GM21576 (cell line): ENCODE measurements at regions not wholly inside any gene's neighbourhood (a gene's known extent, or its start where the extent isn't known, plus 50 kb on each side); places are given as distances from the start of the nearest gene placed in this dataset.
"Not testable (repeated sequence)": the region's sequence is repeated elsewhere in the genome, so short reads cannot be mapped to it uniquely, and the experiment has no call there.

ENCODE experiments used
- ATAC-seq: cut with Tn5 transposase; IDR thresholded peaks from one replicate; pipeline ENCODE4 v1.9.1; 2021; ENCODE audit warnings: mild to moderate bottlenecking, moderate library complexity; ENCODE audit not compliant: unreplicated experiment

DNA sequence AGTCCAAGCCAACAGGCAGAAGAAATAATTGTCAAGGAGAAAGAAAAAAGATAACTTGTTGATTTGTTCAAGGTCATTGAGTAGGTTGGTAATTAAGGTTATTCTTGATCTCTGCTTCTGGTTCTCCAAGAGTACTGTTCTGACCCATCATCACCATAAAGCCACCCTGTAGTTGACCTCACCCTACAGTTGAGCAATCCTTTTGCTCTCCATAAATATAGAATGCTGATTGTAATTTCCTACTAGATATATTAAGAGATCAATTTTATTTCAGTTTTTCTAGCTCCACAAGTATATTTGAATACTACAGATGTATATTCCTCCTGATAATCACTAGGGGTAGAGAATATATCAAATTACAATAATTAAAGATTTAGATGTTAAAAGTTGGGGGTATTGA lies 350.5 kb upstream of the PDE3A start:
- ATAC-seq, result no peak

DNA sequence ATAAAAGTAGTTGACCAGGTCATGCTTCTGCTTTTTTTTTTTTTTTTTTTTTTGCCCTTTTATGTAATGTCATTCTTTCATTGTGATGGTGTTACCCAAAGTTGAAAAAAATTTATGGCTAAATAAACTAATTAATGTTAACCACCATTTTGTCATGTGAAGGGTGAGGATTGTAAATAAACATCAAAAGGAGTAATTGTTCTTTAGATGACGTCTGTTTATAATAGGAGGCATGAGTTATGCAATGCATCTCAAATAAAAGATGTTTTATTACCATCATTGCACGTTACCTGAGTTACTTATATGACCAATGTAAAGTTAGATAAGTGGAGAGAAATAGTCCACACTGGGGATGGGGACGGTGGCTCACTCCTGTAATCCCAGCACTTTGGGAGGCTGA lies 349.9 kb upstream of the PDE3A start:
- ATAC-seq, result no peak

DNA sequence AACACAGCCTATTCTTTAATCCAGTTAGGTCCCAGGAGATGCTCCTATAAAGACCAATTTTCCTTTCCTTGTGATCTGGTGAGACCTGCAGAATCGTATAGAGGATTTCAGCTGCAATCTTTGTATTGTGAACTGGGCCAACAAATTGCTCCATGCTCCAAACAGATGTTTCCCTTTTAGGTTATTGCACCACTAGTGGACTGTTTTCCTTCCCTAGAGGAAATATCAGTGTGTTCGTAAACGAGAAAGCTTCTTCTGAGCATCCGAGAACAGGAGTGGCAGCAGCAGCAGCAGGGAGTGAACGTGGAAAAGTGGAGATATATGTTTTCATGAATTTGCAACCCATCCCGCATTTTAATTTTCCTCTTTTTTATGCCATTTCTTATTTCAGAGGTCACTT lies 344.1 kb upstream of the PDE3A start:
- ATAC-seq, result no peak

DNA sequence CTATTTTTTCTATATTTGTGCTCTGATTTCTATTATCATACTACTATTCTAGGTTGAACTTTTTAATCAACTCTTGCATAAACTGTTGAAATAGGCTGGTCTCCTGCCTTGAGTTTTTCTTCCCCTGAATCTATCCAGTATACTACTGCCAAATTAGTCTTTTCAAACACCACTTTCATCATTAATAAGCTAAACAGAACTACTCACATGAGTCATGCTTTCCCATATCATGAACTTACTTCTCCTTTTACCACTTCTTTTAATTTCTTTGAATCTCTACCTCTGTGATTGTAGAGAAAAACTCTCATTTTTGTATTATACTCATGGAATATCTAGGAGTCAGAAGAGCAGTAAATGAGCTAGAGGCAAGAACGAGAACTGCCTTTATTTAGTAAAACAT lies 340.3 kb upstream of the PDE3A start:
- ATAC-seq, result no peak

DNA sequence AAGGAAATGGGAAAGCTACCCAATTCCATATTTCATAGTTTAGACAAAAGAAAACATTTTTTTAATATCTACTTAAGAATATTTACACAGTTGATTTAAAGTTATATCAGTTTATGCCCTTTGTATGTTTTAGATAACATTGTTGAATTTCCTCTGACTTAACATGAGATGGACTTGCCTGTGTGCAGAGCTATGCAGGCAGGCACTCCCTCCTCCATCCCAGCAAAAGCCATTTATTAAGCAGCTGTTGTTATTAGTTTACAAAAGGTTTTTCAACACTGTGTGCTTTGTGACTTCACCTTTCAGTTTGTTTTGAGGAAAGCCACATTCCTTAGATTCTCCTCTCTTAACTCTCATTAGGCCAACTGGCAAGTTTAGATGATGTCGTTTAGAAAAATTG lies 337.5 kb upstream of the PDE3A start:
- no peak for ATAC-seq

DNA sequence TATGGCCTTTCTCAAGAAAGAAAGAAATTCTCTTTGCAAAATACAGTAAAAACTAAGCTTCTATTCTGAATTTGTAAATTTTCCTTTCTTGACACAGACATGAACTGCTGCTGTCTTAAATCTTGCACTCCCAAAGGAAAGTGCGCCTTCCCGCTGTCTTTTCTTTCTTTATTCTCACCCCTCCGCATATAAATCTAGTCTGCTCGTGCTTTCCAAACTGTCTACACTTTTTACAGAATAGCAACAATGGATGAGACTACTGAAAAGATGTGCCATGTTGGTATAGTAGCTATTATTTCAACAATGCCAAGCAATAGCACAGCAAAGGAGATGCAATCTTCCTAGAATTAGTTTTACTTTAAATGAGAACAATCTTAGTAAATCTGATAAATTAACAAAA lies 328.8 kb upstream of the PDE3A start:
- no peak for ATAC-seq

DNA sequence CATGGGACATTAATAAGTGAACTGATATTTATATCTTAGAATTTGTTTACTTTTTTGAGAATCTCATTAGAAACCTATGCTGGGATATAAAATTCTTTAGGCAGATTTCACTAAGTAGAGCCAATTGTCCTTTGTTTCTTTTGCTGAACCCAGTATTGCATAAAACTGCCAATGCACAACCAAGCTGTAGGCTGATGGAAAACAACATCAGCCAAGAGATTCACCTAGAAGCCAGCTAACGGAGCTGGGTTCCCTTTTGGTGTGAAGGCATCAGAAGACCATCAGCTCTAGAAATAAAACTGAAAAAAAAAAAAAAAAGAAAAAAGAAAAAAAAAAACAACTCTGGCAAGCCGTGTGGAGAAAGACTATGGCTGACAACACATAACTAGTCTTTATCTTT lies 328.2 kb upstream of the PDE3A start:
- no peak for ATAC-seq

DNA sequence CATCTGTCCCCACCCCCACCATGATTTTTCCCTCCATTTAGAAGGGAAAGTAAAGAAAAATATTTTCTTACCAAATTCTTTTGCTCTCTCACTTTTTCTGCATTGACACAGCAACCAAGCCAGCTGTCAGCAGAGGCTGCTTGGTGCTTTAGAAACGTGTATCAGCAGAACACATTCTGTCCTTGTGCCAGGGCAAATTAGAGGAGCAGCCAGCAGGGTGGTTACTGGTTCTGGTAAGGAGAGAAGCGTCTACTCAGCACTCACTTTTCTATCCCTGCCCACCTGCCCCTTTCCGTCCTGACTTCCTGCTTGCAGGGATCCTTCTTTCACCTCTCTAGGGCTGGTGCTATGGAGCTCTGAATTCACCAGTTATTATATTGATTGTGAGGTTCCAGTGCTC lies 327.5 kb upstream of the PDE3A start:
- ATAC-seq, result no peak

DNA sequence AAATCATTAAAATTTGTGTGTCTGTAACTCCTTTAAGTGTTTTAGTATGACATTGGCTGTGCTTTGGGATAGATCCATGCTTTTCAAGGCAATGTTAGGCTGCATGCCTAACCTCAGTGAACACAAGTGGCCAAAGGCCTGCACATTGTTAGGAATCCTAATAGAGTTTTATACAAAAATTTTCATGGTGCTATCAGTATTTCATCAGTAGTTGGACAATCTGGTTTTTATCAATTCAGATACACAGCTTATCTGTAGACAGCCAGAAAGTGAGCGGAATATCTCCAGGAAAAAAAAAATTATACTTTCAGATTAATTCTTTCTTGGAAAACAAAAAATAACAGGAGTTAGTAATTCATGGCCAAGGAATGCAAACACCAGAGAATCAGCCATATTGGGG lies 324.0 kb upstream of the PDE3A start:
- no peak for ATAC-seq

DNA sequence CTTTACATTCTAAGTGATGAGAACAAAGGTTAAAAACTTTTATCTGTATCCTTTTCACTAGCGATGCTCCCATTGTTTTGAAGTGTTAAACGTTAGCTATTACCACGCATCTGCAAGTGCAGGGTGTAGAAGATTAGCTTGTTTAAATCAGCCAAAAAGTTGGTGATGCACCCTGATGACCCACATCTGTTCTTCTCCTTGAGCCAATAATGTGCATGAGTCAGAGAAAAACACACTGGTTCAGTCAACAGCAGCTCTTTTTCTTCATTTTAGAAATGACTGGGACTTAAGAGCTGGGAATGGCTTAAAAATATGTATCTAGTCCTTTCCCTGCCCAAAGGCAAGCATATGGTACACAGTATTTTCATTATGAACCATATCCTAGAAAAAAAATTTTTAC lies 323.5 kb upstream of the PDE3A start:
- no peak for ATAC-seq

DNA sequence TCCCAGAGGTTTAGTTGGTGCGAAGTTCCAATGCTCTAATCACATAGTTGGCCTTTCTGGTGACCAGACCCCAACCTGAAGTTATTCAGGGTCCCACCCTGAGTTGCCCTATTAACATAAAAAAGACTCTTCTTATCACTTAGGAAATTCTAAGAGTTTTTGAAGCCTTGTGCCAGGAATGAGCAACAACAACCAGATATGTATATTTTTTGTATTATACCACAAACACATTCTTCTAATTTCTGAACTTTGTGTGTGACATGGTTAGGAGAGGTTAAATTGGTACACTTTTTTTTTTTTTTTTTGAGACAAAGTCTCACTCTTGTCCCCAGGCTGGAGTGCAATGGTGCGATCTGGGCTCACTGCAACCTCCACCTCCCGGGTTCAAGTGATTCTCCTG lies 320.4 kb upstream of the PDE3A start:
- no peak for ATAC-seq

DNA sequence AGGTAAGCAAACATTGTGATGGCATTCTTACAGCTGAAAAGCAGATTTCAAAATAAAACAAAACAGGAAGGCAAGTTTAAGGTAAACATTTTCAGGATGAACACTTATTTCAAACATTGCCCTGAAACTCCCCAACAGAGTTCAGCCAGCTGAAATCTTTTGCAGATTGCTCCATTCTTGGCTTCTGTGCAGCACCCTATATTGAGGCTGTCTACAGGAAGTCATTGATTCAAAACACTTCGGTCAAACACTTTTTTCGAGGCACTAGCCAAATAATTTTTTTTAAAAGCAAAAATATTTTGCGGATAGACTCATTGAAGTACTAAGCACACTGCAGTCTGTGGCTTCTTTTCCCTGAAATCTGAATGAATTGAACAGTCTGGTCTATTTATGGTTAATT lies 318.1 kb upstream of the PDE3A start:
- no peak for ATAC-seq

DNA sequence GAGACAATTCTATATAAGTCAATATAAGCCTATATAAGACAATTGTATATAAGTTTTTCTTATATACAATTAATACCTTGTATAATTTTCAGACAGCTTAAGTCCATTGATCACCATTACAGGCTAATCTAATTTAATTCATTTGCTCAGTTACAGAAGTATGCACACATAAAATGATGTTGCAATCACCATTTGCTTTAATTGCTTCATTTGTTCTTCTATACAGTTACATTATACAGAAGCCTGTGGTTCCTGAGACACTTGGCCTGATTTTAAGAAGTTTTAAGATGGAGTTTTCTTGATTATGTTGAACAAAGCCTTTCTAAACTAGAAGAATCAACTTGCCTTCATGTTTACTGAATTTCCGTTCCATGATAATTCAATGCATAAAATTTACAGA lies 314.6 kb upstream of the PDE3A start:
- ATAC-seq, result no peak

DNA sequence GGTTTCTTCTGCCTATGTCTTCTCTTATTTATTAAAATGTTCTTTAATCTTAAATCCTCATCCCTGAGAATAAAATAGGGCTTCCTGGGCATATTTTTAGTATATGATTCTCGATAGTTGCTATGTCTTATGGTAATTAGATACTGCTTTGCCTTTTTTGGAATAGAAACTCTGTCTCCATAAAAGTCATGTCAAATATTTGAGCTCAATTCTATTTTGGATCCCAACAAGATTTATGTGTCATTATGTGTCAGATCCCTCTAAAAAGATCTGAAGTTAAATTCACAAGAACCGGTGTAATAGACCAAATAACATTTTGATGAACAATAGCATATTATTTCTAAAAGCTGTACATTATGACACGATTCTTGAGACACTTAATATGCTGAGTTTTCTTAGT lies 312.5 kb upstream of the PDE3A start:
- no peak for ATAC-seq

DNA sequence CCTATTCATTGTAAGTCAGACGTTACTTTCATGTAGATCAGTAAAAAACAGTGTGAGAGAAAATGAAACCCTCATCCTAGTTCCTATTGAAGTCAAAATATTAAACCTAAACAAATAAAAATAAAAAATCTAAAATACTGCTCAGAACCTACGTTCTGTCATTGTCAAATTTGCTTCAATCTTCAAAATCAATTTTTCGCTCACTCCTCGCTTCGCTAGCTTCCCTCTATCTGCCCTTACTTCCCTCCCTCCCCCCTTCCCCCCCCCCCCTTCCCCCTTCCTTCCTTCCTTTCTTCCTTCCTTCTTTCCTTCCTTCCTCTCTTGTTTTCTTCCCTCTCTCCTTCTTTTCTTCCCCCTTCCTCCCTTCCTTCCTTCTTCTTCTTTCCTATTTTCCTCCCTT lies 310.9 kb upstream of the PDE3A start:
- no peak for ATAC-seq

DNA sequence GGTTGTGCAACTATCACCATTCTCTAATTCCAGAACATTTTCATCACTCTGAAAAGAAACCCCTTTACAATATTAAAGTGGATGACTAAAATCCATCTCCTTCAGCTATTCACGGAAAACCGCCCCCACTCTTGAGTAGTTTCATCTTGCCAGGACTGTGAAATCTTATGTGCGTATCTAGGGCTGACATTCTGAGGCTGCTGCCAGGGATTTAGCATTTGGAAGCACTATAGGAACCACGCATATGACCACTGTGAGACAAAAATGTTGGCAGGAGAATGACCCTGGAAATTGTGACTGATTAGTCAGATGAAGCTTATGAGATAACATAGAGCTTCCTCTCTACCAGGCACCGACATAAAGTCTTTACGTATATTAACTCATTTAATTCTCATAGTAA lies 305.2 kb upstream of the PDE3A start:
- ATAC-seq, result no peak

DNA sequence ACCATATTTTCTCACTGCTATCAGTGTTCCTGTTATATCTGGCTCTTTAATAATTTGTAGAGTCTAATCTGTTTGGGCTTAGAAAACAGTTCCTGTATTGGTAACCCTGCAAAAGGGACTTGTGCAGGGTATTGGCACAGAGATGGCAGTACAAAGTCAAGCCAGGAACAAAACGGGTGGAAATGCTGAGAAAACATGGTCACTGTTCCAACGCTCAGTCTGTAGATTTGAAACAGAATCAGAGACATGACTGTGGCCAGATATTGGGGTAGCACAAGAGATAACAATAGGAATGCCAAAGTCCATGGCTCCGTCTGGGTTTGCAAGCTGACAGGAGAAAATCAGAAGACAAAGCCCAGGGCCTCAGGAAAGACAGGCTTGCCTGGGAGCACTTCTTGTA lies 290.7 kb upstream of the PDE3A start:
- ATAC-seq, result no peak

DNA sequence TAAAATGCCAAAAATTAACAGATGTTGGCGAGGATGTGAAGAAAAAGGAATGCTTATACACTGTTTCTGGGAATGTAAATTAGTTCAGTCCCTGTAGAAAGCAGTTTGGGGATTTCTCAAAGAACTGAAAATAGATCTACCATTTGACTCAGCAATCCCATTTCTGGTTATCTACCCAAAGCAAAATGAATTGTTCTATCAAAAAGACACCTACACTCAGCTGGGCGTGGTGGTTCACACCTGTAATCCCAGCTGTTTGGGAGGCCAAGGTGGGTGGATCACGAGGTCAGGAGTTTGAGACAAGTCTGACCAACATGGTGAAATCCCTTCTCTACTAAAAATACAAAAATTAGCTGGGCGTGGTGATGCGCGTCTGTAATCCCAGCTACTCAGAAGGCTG lies 279.3 kb upstream of the PDE3A start:
- no peak for ATAC-seq

DNA sequence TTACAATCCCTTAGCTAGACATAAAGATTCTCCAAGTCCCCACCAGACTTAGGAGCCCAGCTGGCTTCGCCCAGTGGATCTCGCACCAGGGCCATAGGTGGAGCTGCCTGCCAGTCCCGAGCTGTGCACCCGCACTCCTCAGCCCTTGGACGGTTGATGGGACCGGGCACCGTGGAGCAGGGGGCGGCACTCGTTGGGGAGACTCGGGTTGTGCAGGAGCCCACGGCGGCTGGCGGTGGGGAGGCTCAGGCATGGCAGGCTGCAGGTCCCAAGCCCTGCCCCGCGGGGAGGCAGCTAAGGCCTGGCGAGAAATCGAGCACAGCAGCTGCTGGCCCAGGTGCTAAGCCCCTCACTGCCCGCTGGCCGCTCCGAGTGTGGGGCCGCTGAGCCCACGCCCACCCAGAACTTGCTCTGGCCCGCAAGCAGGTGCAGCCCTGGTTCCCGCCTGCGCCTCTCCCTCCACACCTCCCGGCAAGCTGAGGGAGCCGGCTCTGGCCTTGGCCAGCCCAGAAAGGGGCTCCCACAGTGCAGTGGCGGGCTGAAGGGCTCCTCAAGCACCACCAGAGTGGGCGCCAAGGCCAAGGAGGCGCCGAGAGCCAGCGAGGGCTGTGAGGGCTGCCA lies 275.0 kb upstream of the PDE3A start:
- ATAC-seq, result not testable (repeated sequence)

DNA sequence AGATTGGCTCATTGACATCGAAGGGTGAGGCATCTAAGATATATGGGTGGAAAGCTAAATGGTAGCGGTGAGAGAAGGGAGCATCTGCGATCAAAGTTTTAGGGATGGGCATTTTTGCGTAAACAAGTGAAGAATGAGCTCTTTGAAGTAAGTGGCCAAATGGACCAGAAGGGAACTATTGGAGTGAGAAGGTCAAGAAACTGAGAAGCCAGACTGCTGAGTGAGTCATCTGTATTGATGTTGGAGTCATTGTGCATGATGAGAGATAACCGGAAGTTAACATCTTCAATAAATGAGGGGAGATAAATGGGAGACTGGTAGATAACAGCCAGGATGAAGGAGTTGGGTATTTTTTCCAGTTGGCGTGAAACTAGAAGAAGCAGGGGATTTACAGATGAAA lies 271.9 kb upstream of the PDE3A start:
- no peak for ATAC-seq

DNA sequence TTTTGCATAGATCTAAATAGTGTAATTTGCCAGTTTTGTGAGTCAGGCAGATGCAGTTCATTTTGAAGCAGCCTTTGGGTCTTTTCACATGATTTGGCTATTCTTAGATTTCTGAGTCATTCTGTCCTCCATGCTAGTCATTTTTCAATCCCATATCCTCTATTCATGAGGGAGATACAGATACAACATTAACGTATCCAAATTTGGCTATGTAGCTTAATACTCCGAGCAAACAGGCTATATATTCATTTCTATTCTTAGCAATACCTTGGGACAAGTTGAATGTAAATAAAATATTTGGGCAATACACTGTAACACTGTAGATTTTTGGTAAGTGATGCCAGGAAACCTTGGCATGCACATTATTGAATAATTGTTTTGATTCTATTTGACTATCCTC lies 270.7 kb upstream of the PDE3A start:
- ATAC-seq, result no peak

DNA sequence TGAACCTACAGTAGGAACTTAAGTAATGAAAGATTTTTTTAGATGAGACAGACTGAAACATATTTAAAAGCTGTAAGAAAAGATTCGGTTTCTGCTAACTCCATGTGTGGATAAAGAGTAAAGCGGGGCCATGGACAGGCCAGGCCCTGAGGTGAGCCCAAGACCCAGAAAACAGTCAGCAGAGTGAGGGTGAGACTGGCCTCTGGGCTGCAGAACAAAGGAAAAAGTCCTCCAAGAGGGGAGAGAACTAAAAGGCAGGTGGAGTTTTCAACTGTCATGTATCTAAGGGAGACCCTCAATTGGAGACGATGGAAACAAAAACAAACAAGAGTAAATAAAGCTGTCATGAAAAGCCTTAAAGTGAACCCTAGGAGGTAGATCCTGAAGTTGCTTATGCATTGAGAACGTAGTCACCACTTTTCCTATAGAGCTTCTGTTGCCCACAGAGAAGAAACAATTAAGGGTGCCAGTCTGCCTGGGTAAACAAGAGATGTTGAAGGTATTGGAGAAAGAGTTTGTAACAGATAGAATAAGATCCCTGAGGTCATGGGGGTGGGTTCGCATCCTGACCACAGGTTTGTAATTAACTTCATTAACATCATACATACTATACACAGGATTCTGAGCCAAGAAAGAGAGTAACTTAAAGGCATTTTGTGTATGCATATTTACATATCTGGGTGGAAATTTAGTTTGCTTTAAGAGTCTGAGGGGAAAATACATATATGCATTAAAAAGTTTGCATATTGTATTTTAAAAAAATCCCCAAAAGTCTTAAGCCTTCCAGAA lies 268.7 kb upstream of the PDE3A start:
- ATAC-seq, result no peak

DNA sequence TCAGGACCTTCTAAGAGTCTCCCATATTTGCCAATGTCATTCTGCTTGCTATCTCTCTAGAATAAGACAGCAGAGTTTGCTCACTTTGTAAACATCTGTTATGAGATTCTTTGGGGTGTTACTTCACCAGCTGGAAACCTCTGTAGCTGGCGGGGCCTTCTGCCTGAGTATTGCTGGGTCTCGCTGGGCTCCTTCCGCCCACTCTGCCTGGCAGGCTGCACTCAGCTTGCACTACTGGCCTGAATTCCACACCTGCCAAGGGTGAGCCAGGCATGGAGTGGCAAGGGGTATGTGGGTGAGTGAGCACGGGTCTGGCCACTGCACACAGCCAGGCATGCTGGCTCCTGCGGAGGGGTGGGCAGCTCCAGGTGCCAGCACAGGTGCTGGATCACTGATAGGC lies 267.3 kb upstream of the PDE3A start:
- no peak for ATAC-seq
